ENCODE measurements at regions not wholly inside any gene's neighbourhood (a gene's known extent, or its start where the extent isn't known, plus 50 kb on each side); places are given as distances from the start of the nearest gene placed in this dataset.

- H2BK15ac ChIP-seq (ENCODE audit: low read length) = no peak overlapping the region
- H3K27me3 ChIP-seq (ENCODE audit: control insufficient read depth in 3 of 3, insufficient read depth in 3 of 3, low read depth in 1 of 3, low read length in 3 of 3) = no peaks in the 10 kb centered on the region
- H3K79me1 ChIP-seq (ENCODE audit: low read depth, low read length) = no peaks in the 10 kb centered on the region
- no peak overlapping the region for H4K91ac ChIP-seq (ENCODE audit: low read depth, low read length, poor library complexity)
- H3K4me1 ChIP-seq (ENCODE audit: control insufficient read depth in 2 of 2, insufficient read depth in 1 of 2, low read depth in 1 of 2, low read length in 2 of 2) = no peaks in the 10 kb centered on the region
- H3K18ac ChIP-seq (ENCODE audit: low read length) = no peak overlapping the region
- H4K8ac ChIP-seq (ENCODE audit: low read depth, low read length) = no peak overlapping the region
- no peaks in the 10 kb centered on the region for H3K36me3 ChIP-seq (replicated peaks in 1 of 2; ENCODE audit: control insufficient read depth in 2 of 2, insufficient read depth in 2 of 2, low read length in 2 of 2)
- no peak overlapping the region for H3K4ac ChIP-seq (ENCODE audit: low read length)
- H3K9ac ChIP-seq (ENCODE audit: low read depth, low read length, poor library complexity) = no peak overlapping the region
- H3K23ac ChIP-seq (ENCODE audit: low read depth, low read length, poor library complexity) = no peak overlapping the region
- no peak overlapping the region for H3K27ac ChIP-seq (replicated peaks; ENCODE audit: low read length)
- no peak overlapping the region for H2BK12ac ChIP-seq (ENCODE audit: low read length)
- no peak overlapping the region for H2BK120ac ChIP-seq (ENCODE audit: low read depth, low read length)
- no CpG with 5 or more reads among the region's 3 CpGs for WGBS, 2 donors (ENCODE audit: extremely low coverage in 2 of 2, insufficient read length in 2 of 2, insufficient replicate concordance in 1 of 2)
- H2AFZ ChIP-seq (ENCODE audit: low read length) = no peak overlapping the region
- H3K14ac ChIP-seq (ENCODE audit: low read length) = no peak overlapping the region
- no peak for DNase-seq (ENCODE audit: low spot score)
- H2BK5ac ChIP-seq (ENCODE audit: low read length) = no peak overlapping the region
- H3K9me3 ChIP-seq (replicated peaks in 1 of 2; ENCODE audit: control insufficient read depth in 2 of 2, insufficient read depth in 1 of 2, low read depth in 1 of 2, low read length in 2 of 2) = no peaks in the 10 kb centered on the region
- no peak overlapping the region for H3K4me3 ChIP-seq (ENCODE audit: low read length in 2 of 2)
- no peak overlapping the region for H2AK5ac ChIP-seq (ENCODE audit: low read depth, low read length)
- H3K4me2 ChIP-seq (ENCODE audit: insufficient read depth, low read length, poor library complexity, severe bottlenecking) = no peak overlapping the region
Measured at GRCh38 chr7:21357151-21358097, 70.5 kb upstream of the SP4 start.

- no peak overlapping the region for H4K8ac ChIP-seq (ENCODE audit: low read depth, low read length)
- no peaks in the 10 kb centered on the region for H3K36me3 ChIP-seq (replicated peaks in 1 of 2; ENCODE audit: control insufficient read depth in 2 of 2, insufficient read depth in 2 of 2, low read length in 2 of 2)
- H2BK15ac ChIP-seq (ENCODE audit: low read length) = no peak overlapping the region
- peaks cover 0 to 1% of the 10 kb centered on the region in 2 donors for H3K9me3 ChIP-seq (replicated peaks in 1 of 2; ENCODE audit: control insufficient read depth in 2 of 2, insufficient read depth in 1 of 2, low read depth in 1 of 2, low read length in 2 of 2)
- no peak overlapping the region for H3K14ac ChIP-seq (ENCODE audit: low read length)
- H2AFZ ChIP-seq (ENCODE audit: low read length) = no peak overlapping the region
- H2AK5ac ChIP-seq (ENCODE audit: low read depth, low read length) = no peak overlapping the region
- DNase-seq (ENCODE audit: low spot score) = no peak
- no peak overlapping the region for H2BK5ac ChIP-seq (ENCODE audit: low read length)
- no peak overlapping the region for H4K91ac ChIP-seq (ENCODE audit: low read depth, low read length, poor library complexity)
- H2BK12ac ChIP-seq (ENCODE audit: low read length) = no peak overlapping the region
- no peak overlapping the region for H3K4me3 ChIP-seq (ENCODE audit: low read length in 2 of 2)
- no peak overlapping the region for H3K23ac ChIP-seq (ENCODE audit: low read depth, low read length, poor library complexity)
- no peak overlapping the region for H3K9ac ChIP-seq (ENCODE audit: low read depth, low read length, poor library complexity)
- no peaks in the 10 kb centered on the region for H3K4me1 ChIP-seq (ENCODE audit: control insufficient read depth in 2 of 2, insufficient read depth in 1 of 2, low read depth in 1 of 2, low read length in 2 of 2)
- no peak overlapping the region for H3K4me2 ChIP-seq (ENCODE audit: insufficient read depth, low read length, poor library complexity, severe bottlenecking)
- no peaks in the 10 kb centered on the region for H3K27me3 ChIP-seq (ENCODE audit: control insufficient read depth in 3 of 3, insufficient read depth in 3 of 3, low read depth in 1 of 3, low read length in 3 of 3)
- H3K79me1 ChIP-seq (ENCODE audit: low read depth, low read length) = no peaks in the 10 kb centered on the region
- no CpG with 5 or more reads among the region's 5 CpGs for WGBS, 2 donors (ENCODE audit: extremely low coverage in 2 of 2, insufficient read length in 2 of 2, insufficient replicate concordance in 1 of 2)
- H3K18ac ChIP-seq (ENCODE audit: low read length) = no peak overlapping the region
- H3K27ac ChIP-seq (replicated peaks; ENCODE audit: low read length) = no peak overlapping the region
- no peak overlapping the region for H3K4ac ChIP-seq (ENCODE audit: low read length)
- no peak overlapping the region for H2BK120ac ChIP-seq (ENCODE audit: low read depth, low read length)
Measured at GRCh38 chr7:21358648-21359047, 69.2 kb upstream of the SP4 start.

- Histone ChIP-seq H4K8ac (ENCODE audit: low read depth, low read length) (no peak overlapping the region), H2BK5ac (ENCODE audit: low read length) (no peak overlapping the region), H2BK12ac (ENCODE audit: low read length) (no peak overlapping the region), H3K18ac (ENCODE audit: low read length) (no peak overlapping the region), H3K9ac (ENCODE audit: low read depth, low read length, poor library complexity) (no peak overlapping the region), H3K9me3 (replicated peaks in 1 of 2; ENCODE audit: control insufficient read depth in 2 of 2, insufficient read depth in 1 of 2, low read depth in 1 of 2, low read length in 2 of 2) (peaks cover 0 to 1% of the 10 kb centered on the region in 2 donors), H3K14ac (ENCODE audit: low read length) (no peak overlapping the region), H2BK120ac (ENCODE audit: low read depth, low read length) (no peak overlapping the region), H2AK5ac (ENCODE audit: low read depth, low read length) (no peak overlapping the region), H3K4me3 (ENCODE audit: low read length in 2 of 2) (no peak overlapping the region), H4K91ac (ENCODE audit: low read depth, low read length, poor library complexity) (no peak overlapping the region), H3K4ac (ENCODE audit: low read length) (no peak overlapping the region), H3K4me2 (ENCODE audit: insufficient read depth, low read length, poor library complexity, severe bottlenecking) (no peak overlapping the region), H3K36me3 (replicated peaks in 1 of 2; ENCODE audit: control insufficient read depth in 2 of 2, insufficient read depth in 2 of 2, low read length in 2 of 2) (no peaks in the 10 kb centered on the region), H3K4me1 (ENCODE audit: control insufficient read depth in 2 of 2, insufficient read depth in 1 of 2, low read depth in 1 of 2, low read length in 2 of 2) (no peaks in the 10 kb centered on the region), H3K27ac (replicated peaks; ENCODE audit: low read length) (no peak overlapping the region), H3K27me3 (ENCODE audit: control insufficient read depth in 3 of 3, insufficient read depth in 3 of 3, low read depth in 1 of 3, low read length in 3 of 3) (no peaks in the 10 kb centered on the region), H3K23ac (ENCODE audit: low read depth, low read length, poor library complexity) (no peak overlapping the region), H2BK15ac (ENCODE audit: low read length) (no peak overlapping the region), H3K79me1 (ENCODE audit: low read depth, low read length) (no peaks in the 10 kb centered on the region), H2AFZ (ENCODE audit: low read length) (no peak overlapping the region)
- no peak for DNase-seq (ENCODE audit: low spot score)
- no CpG with 5 or more reads among the region's 1 CpG for WGBS, 2 donors (ENCODE audit: extremely low coverage in 2 of 2, insufficient read length in 2 of 2, insufficient replicate concordance in 1 of 2)
Measured at GRCh38 chr7:21359163-21359562, 68.7 kb upstream of the SP4 start.

GRCh38 chr7:21361413-21362125, 66.3 kb upstream of the SP4 start:
- no peak overlapping the region for H2BK12ac ChIP-seq (ENCODE audit: low read length)
- no peak overlapping the region for H3K23ac ChIP-seq (ENCODE audit: low read depth, low read length, poor library complexity)
- H3K36me3 ChIP-seq (replicated peaks in 1 of 2; ENCODE audit: control insufficient read depth in 2 of 2, insufficient read depth in 2 of 2, low read length in 2 of 2) = no peaks in the 10 kb centered on the region
- DNase-seq (ENCODE audit: low spot score) = no peak
- no CpG with 5 or more reads among the region's 5 CpGs for WGBS, 2 donors (ENCODE audit: extremely low coverage in 2 of 2, insufficient read length in 2 of 2, insufficient replicate concordance in 1 of 2)
- H3K14ac ChIP-seq (ENCODE audit: low read length) = no peak overlapping the region
- no peak overlapping the region for H4K8ac ChIP-seq (ENCODE audit: low read depth, low read length)
- no peaks in the 10 kb centered on the region for H3K4me1 ChIP-seq (ENCODE audit: control insufficient read depth in 2 of 2, insufficient read depth in 1 of 2, low read depth in 1 of 2, low read length in 2 of 2)
- no peak overlapping the region for H2AK5ac ChIP-seq (ENCODE audit: low read depth, low read length)
- no peak overlapping the region for H2BK5ac ChIP-seq (ENCODE audit: low read length)
- no peak overlapping the region for H2BK120ac ChIP-seq (ENCODE audit: low read depth, low read length)
- no peak overlapping the region for H4K91ac ChIP-seq (ENCODE audit: low read depth, low read length, poor library complexity)
- no peaks in the 10 kb centered on the region for H3K79me1 ChIP-seq (ENCODE audit: low read depth, low read length)
- H3K9ac ChIP-seq (ENCODE audit: low read depth, low read length, poor library complexity) = no peak overlapping the region
- no peak overlapping the region for H3K18ac ChIP-seq (ENCODE audit: low read length)
- no peak overlapping the region for H3K4me3 ChIP-seq (ENCODE audit: low read length in 2 of 2)
- H3K27ac ChIP-seq (replicated peaks; ENCODE audit: low read length) = no peak overlapping the region
- H2BK15ac ChIP-seq (ENCODE audit: low read length) = no peak overlapping the region
- peaks cover 0 to 1% of the 10 kb centered on the region in 2 donors for H3K9me3 ChIP-seq (replicated peaks in 1 of 2; ENCODE audit: control insufficient read depth in 2 of 2, insufficient read depth in 1 of 2, low read depth in 1 of 2, low read length in 2 of 2)
- no peaks in the 10 kb centered on the region for H3K27me3 ChIP-seq (ENCODE audit: control insufficient read depth in 3 of 3, insufficient read depth in 3 of 3, low read depth in 1 of 3, low read length in 3 of 3)
- no peak overlapping the region for H3K4ac ChIP-seq (ENCODE audit: low read length)
- no peak overlapping the region for H3K4me2 ChIP-seq (ENCODE audit: insufficient read depth, low read length, poor library complexity, severe bottlenecking)
- H2AFZ ChIP-seq (ENCODE audit: low read length) = no peak overlapping the region
